ENCODE measurements at regions not wholly inside any gene's neighbourhood (a gene's known extent, or its start where the extent isn't known, plus 50 kb on each side); places are given as distances from the start of the nearest gene placed in this dataset.

GRCh38 chr2:163475815-163476214 lies 260.0 kb downstream of the FIGN start:
- H3K4me3 ChIP-seq (ENCODE audit: low read length) = no peak overlapping the region
- no peak overlapping the region for H3K4me2 ChIP-seq (ENCODE audit: low read length)
- H3K27ac ChIP-seq (ENCODE audit: low read length) = no peak overlapping the region
- TF ChIP-seq POLR2AphosphoS5 (IDR thresholded peaks at IDR 0.05) = no peak
- TF ChIP-seq REST (IDR thresholded peaks at IDR 0.05; ENCODE audit: borderline replicate concordance) = no peak
- no peak for TF ChIP-seq RAD21 (conservative IDR thresholded peaks at IDR 0.05)
- TF ChIP-seq EZH2 (IDR thresholded peaks at IDR 0.05; ENCODE audit: borderline replicate concordance, insufficient read depth, low read length, poor library complexity, severe bottlenecking) = no peak
- no peak for TF ChIP-seq TAF1 (IDR thresholded peaks at IDR 0.05; ENCODE audit: low read depth)
- no peak for TF ChIP-seq CTCF (IDR thresholded peaks at IDR 0.05; ENCODE audit: poor library complexity, severe bottlenecking)
- no peak for TF ChIP-seq EP300 (conservative IDR thresholded peaks at IDR 0.05; ENCODE audit: poor library complexity, severe bottlenecking)
- TF ChIP-seq MXI1 (conservative IDR thresholded peaks at IDR 0.05; ENCODE audit: poor library complexity, severe bottlenecking) = no peak
- no peak for TF ChIP-seq SMC3 (conservative IDR thresholded peaks at IDR 0.05; ENCODE audit: poor library complexity)
- no peaks in the 10 kb centered on the region for H3K36me3 ChIP-seq (ENCODE audit: insufficient read depth, low read length)
- H3K9ac ChIP-seq (ENCODE audit: low read length) = no peak overlapping the region
- H3K9me2 ChIP-seq (ENCODE audit: insufficient read depth, low read length) = no peaks in the 10 kb centered on the region
- no peaks in the 10 kb centered on the region for H3K9me3 ChIP-seq (ENCODE audit: low read length)
- no peaks in the 10 kb centered on the region for H3K27me3 ChIP-seq (ENCODE audit: insufficient read depth, low read depth, low read length)
- H2AFZ ChIP-seq (ENCODE audit: low read depth, low read length) = no peak overlapping the region
- H3F3A ChIP-seq (ENCODE audit: insufficient read depth, low read length, poor library complexity, severe bottlenecking) = no peaks in the 10 kb centered on the region
- H4K20me1 ChIP-seq (ENCODE audit: insufficient read depth) = no peaks in the 10 kb centered on the region
- H3K79me2 ChIP-seq (replicated peaks; ENCODE audit: insufficient read depth, low read length) = no peaks in the 10 kb centered on the region

GRCh38 chr2:163474889-163475288 lies 260.9 kb downstream of the FIGN start:
- H3K36me3 ChIP-seq (ENCODE audit: insufficient read depth, low read length) = no peaks in the 10 kb centered on the region
- no peaks in the 10 kb centered on the region for H3K79me2 ChIP-seq (replicated peaks; ENCODE audit: insufficient read depth, low read length)
- no peaks in the 10 kb centered on the region for H3K27me3 ChIP-seq (ENCODE audit: insufficient read depth, low read depth, low read length)
- H3K27ac ChIP-seq (ENCODE audit: low read length) = no peak overlapping the region
- no peak overlapping the region for H2AFZ ChIP-seq (ENCODE audit: low read depth, low read length)
- no peak overlapping the region for H3K4me2 ChIP-seq (ENCODE audit: low read length)
- no peak overlapping the region for H3K4me3 ChIP-seq (ENCODE audit: low read length)
- H3K9me2 ChIP-seq (ENCODE audit: insufficient read depth, low read length) = no peaks in the 10 kb centered on the region
- H3F3A ChIP-seq (ENCODE audit: insufficient read depth, low read length, poor library complexity, severe bottlenecking) = no peaks in the 10 kb centered on the region
- no peaks in the 10 kb centered on the region for H4K20me1 ChIP-seq (ENCODE audit: insufficient read depth)
- H3K9me3 ChIP-seq (ENCODE audit: low read length) = no peaks in the 10 kb centered on the region
- H3K9ac ChIP-seq (ENCODE audit: low read length) = no peak overlapping the region
- TF ChIP-seq MXI1 (conservative IDR thresholded peaks at IDR 0.05; ENCODE audit: poor library complexity, severe bottlenecking) = no peak
- TF ChIP-seq EP300 (conservative IDR thresholded peaks at IDR 0.05; ENCODE audit: poor library complexity, severe bottlenecking) = no peak
- no peak for TF ChIP-seq REST (IDR thresholded peaks at IDR 0.05; ENCODE audit: borderline replicate concordance)
